ENCODE measurements at regions not wholly inside any gene's neighbourhood (a gene's known extent, or its start where the extent isn't known, plus 50 kb on each side); places are given as distances from the start of the nearest gene placed in this dataset.

DNA sequence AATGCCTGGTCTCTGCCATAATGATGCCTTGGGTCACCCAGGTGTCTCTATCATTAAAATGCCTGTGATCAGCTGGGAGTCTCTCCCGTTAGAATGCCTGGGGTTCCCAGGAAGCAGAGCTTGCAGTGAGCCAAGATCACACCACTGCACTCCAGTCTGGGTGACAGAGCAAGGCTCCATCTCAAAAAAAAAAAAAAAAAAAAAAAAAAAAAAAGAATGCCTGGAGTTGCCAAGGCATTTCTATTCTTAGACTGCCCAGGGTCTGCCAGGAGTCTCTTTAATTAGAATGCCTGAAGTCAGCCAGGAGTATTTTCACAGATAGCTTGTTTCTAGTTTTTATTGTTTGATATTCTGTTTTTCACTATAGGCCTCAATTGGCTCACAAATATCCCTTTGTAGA lies 1552.5 kb downstream of the UQCRFS1 start:
- no peaks in the 10 kb centered on the region for H3K27me3 ChIP-seq (ENCODE audit: insufficient read depth, low read length, poor library complexity, severe bottlenecking)
- H3K4me2 ChIP-seq (ENCODE audit: low read depth, low read length, poor library complexity, severe bottlenecking) = no peak overlapping the region
- H3K9me3 ChIP-seq (ENCODE audit: insufficient read depth, low read depth, low read length) = peaks cover 21% of the 10 kb centered on the region; the same call in 1 of the 2 replicates
- H3K4me1 ChIP-seq (ENCODE audit: insufficient read depth, low read length, poor library complexity, severe bottlenecking) = no peaks in the 10 kb centered on the region
- no peaks in the 10 kb centered on the region for H3K9me2 ChIP-seq (replicated peaks; ENCODE audit: low read depth, low read length)
- H3K36me3 ChIP-seq (ENCODE audit: insufficient read depth, low read length) = no peaks in the 10 kb centered on the region
- H4K20me1 ChIP-seq (ENCODE audit: insufficient read depth, low read length, poor library complexity, severe bottlenecking) = no peaks in the 10 kb centered on the region
- no peak overlapping the region for H2AFZ ChIP-seq (ENCODE audit: low read length)
- no peak overlapping the region for H3K4me3 ChIP-seq (ENCODE audit: low read length, poor library complexity, severe bottlenecking)
- H3K9ac ChIP-seq (ENCODE audit: low read depth, low read length, poor library complexity, severe bottlenecking) = no peak overlapping the region
- H3K79me2 ChIP-seq (ENCODE audit: insufficient read depth, low read length) = no peaks in the 10 kb centered on the region
- TF ChIP-seq, protein P1, sequence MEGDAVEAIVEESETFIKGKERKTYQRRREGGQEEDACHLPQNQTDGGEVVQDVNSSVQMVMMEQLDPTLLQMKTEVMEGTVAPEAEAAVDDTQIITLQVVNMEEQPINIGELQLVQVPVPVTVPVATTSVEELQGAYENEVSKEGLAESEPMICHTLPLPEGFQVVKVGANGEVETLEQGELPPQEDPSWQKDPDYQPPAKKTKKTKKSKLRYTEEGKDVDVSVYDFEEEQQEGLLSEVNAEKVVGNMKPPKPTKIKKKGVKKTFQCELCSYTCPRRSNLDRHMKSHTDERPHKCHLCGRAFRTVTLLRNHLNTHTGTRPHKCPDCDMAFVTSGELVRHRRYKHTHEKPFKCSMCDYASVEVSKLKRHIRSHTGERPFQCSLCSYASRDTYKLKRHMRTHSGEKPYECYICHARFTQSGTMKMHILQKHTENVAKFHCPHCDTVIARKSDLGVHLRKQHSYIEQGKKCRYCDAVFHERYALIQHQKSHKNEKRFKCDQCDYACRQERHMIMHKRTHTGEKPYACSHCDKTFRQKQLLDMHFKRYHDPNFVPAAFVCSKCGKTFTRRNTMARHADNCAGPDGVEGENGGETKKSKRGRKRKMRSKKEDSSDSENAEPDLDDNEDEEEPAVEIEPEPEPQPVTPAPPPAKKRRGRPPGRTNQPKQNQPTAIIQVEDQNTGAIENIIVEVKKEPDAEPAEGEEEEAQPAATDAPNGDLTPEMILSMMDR (conservative IDR thresholded peaks at IDR 0.05; ENCODE audit: low read length) = no peak
- TF ChIP-seq EZH2phosphoT487 (IDR thresholded peaks at IDR 0.05; ENCODE audit: borderline replicate concordance) = no peak
- no peaks in the 10 kb centered on the region for H3F3A ChIP-seq (ENCODE audit: low read depth)

DNA sequence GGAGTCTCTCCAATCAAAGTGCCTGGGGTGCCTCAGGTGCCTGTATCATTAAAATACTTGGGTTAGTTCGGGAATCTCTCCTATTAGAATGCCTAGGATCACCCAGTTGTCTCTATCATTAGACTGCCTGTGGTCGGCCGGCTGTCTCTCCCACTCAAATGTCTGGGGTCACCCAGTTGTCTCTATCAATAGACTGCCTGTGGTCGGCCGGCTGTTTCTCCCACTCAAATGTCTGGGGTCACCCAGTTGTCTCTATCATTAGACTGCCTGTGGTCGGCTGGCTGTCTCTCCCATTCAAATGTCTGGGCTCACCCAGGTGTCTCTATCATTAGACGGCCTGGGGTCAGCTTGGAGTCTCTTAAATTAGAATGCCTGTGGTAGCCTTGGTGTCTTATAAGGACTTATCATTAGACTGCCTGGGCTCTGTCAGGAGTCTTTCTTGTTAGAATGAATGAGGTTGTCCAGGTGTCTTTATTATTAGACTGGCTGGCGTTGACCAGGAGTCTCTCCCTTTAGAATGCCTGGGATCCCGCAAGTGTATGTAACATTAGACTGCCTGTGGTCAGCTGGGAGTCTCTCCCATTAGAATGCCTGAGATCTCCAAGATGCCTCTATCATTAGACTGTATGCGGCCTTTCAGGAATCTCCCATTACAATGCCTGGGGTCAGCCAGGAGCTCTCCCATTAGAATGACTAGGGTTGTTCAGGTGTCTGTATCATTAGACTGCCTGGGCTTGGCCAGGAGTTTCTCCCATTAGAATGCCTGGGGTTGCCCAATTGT lies 1555.5 kb downstream of the UQCRFS1 start:
- Histone ChIP-seq H3K4me3 (ENCODE audit: low read length, poor library complexity, severe bottlenecking) (no peak overlapping the region), H3K4me1 (ENCODE audit: insufficient read depth, low read length, poor library complexity, severe bottlenecking) (no peaks in the 10 kb centered on the region), H3K9me3 (ENCODE audit: insufficient read depth, low read depth, low read length) (peaks cover 19% of the 10 kb centered on the region; the same call in 1 of the 2 replicates)

DNA sequence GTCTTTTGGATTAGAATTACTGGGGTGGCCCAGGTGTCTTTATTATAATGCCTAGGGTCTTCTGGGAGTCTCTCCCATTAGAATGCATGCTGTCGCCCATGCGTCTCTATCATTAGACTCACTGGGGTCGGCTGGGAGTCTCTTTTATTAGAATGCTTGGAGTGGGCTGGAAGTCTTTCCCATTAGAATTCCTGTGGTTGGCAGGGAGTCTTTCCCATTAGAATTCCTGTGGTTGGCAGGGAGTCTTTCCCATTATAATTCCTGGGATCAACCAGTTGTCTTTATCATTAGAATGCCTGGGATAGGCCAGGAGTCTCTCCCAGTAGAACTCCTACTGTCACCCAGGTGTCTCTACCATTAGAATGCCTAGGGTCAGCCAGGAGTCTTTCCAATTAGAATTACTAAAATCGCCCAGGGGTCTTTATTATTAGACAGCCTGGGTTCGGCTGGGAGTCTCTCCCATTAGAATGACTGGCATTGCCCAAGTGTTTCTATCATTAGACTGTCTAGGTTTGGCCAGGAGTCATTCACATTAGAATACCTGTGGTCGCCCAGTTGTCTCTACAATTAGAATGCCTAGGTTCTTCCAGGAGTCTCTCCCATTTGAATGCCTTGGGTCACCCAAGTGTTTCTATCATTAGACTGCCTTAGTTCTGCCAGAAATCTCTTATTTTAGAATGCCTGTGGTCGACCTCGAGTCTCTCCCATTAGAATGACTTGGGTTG lies 1558.5 kb downstream of the UQCRFS1 start:
- Histone ChIP-seq H4K20me1 (ENCODE audit: insufficient read depth, low read length, poor library complexity, severe bottlenecking) (no peaks in the 10 kb centered on the region), H3K4me2 (ENCODE audit: low read depth, low read length, poor library complexity, severe bottlenecking) (no peak overlapping the region), H3F3A (ENCODE audit: low read depth) (no peaks in the 10 kb centered on the region), H3K9ac (ENCODE audit: low read depth, low read length, poor library complexity, severe bottlenecking) (no peak overlapping the region), H3K36me3 (ENCODE audit: insufficient read depth, low read length) (no peaks in the 10 kb centered on the region), H3K4me3 (ENCODE audit: low read length, poor library complexity, severe bottlenecking) (no peak overlapping the region), H3K9me3 (ENCODE audit: insufficient read depth, low read depth, low read length) (peaks cover 22% of the 10 kb centered on the region; the same call in 1 of the 2 replicates), H3K4me1 (ENCODE audit: insufficient read depth, low read length, poor library complexity, severe bottlenecking) (no peaks in the 10 kb centered on the region), H3K79me2 (ENCODE audit: insufficient read depth, low read length) (no peaks in the 10 kb centered on the region), H3K27me3 (ENCODE audit: insufficient read depth, low read length, poor library complexity, severe bottlenecking) (no peaks in the 10 kb centered on the region), H3K9me2 (replicated peaks; ENCODE audit: low read depth, low read length) (no peaks in the 10 kb centered on the region), H2AFZ (ENCODE audit: low read length) (no peak overlapping the region)
- TF ChIP-seq, protein P1 (conservative IDR thresholded peaks at IDR 0.05; ENCODE audit: low read length) = no peak
- TF ChIP-seq EZH2phosphoT487 (IDR thresholded peaks at IDR 0.05; ENCODE audit: borderline replicate concordance) = no peak

More for the DNA sequence above, 1555.5 kb downstream of the UQCRFS1 start:
- Histone ChIP-seq H3K79me2 (ENCODE audit: insufficient read depth, low read length) (no peaks in the 10 kb centered on the region), H3K4me2 (ENCODE audit: low read depth, low read length, poor library complexity, severe bottlenecking) (no peak overlapping the region), H4K20me1 (ENCODE audit: insufficient read depth, low read length, poor library complexity, severe bottlenecking) (no peaks in the 10 kb centered on the region), H3K27me3 (ENCODE audit: insufficient read depth, low read length, poor library complexity, severe bottlenecking) (no peaks in the 10 kb centered on the region), H3K9me2 (replicated peaks; ENCODE audit: low read depth, low read length) (no peaks in the 10 kb centered on the region), H3K9ac (ENCODE audit: low read depth, low read length, poor library complexity, severe bottlenecking) (no peak overlapping the region), H2AFZ (ENCODE audit: low read length) (no peak overlapping the region), H3K36me3 (ENCODE audit: insufficient read depth, low read length) (no peaks in the 10 kb centered on the region), H3F3A (ENCODE audit: low read depth) (no peaks in the 10 kb centered on the region)
- no peak for TF ChIP-seq EZH2phosphoT487 (IDR thresholded peaks at IDR 0.05; ENCODE audit: borderline replicate concordance)
- TF ChIP-seq, protein P1 (conservative IDR thresholded peaks at IDR 0.05; ENCODE audit: low read length) = no peak

All from Loucy (cell line).